AG04449 (cell line): ENCODE measurements at regions not wholly inside any gene's neighbourhood (a gene's known extent, or its start where the extent isn't known, plus 50 kb on each side); places are given as distances from the start of the nearest gene placed in this dataset.
A peak's percentile ranks its signal among the peaks of the same experiment; 100 is the strongest.

Experiments
- CTCF ChIA-PET: fragments of 350-600 bp; formaldehyde crosslinking; extraction: SDS; loops from one replicate; lab custom pipeline; 2021; ENCODE audit warnings: antibody characterized with exemption; lab: Yijun Ruan, JAX
- POLR2A ChIA-PET: fragments of 400-600, 350-600 bp; formaldehyde crosslinking; extraction: SDS; loops from one replicate; lab custom pipeline; 2020; ENCODE audit warnings: antibody characterized with exemption, inconsistent platforms; lab: Yijun Ruan, JAX
- DNase-seq: peaks from one replicate; pipeline ENCODE4 v3.0.0-alpha.2; 2010; ENCODE audit warnings: low read depth, low spot score
- H3K4me3 ChIP-seq: 2 replicates; pipeline ENCODE4 v1.5.1; 2011; ENCODE audit warnings: low read depth, mild to moderate bottlenecking, control low read depth, low read length
- TF ChIP-seq, protein P1 (sequence below): IDR thresholded peaks from one replicate; pipeline ENCODE4 v1.5.1; 2011; ENCODE audit warnings: mild to moderate bottlenecking, moderate library complexity, low read length, control low read depth, inconsistent platforms; ENCODE audit not compliant: insufficient read depth; ENCODE audit errors: missing control alignments

DNA sequence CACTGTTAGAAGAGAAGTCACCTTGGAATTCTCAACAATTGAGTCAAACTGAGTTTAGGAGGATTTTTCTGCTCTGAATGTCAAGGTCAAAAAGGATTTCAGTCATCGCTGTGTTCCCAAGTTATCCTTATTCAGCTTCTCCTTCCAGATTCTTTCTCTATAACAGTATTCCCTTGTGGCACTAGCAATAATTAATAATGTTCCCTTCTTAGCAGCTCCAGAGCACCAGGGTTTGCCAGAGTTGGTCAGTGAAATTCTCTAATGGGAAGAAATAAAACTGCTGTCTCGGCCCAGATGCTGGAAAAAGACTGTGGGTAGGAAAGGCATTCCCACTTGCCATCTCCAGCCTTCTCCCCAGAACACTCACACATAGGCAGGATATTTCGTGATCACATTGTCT lies 836.0 kb upstream of the PIK3C3 start:
- POLR2A ChIA-PET, result no interaction called here
- CTCF ChIA-PET, result no interaction called here
- no peak for DNase-seq
- TF ChIP-seq, protein P1, sequence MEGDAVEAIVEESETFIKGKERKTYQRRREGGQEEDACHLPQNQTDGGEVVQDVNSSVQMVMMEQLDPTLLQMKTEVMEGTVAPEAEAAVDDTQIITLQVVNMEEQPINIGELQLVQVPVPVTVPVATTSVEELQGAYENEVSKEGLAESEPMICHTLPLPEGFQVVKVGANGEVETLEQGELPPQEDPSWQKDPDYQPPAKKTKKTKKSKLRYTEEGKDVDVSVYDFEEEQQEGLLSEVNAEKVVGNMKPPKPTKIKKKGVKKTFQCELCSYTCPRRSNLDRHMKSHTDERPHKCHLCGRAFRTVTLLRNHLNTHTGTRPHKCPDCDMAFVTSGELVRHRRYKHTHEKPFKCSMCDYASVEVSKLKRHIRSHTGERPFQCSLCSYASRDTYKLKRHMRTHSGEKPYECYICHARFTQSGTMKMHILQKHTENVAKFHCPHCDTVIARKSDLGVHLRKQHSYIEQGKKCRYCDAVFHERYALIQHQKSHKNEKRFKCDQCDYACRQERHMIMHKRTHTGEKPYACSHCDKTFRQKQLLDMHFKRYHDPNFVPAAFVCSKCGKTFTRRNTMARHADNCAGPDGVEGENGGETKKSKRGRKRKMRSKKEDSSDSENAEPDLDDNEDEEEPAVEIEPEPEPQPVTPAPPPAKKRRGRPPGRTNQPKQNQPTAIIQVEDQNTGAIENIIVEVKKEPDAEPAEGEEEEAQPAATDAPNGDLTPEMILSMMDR, result no peak
- no peak overlapping the region for H3K4me3 ChIP-seq

DNA sequence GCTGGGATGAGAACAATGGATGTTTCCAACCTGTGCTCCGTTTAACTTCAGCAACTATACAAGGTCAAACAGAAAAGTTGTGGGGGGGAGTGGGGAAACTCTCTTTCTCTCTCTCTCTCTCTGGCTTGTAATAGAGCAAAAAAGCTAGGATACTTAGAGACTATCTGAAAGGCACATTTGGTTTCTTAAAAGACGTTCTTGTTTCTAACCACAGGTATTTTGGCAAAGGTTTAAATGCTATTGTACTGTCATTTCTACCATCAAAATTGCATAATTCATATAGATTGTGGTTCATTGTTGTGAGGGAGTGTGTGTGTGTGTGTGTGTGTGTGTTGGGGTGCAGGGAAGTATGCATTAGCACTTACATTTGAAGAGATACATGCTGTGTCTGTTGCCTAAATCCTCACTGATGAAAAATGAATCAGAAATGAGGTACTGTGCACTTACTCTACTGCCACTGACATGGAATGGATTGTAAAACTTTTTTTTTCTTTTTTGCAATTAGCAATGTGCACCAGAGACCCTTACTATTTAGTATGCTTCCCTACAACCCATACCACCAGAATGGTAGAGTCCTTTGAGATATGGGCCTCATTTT lies 841.0 kb upstream of the PIK3C3 start:
- ChIA-PET POLR2A (no interaction called here), CTCF (interaction anchor here (1.1 kb wide), 1 partner anchor 265 kb away, joined by 3 read pairs; no protein-coding TSS in a partner anchor)
- DNase-seq, result peak; percentile 40
- H3K4me3 ChIP-seq, result no peak overlapping the region
- TF ChIP-seq, protein P1, result no peak

DNA sequence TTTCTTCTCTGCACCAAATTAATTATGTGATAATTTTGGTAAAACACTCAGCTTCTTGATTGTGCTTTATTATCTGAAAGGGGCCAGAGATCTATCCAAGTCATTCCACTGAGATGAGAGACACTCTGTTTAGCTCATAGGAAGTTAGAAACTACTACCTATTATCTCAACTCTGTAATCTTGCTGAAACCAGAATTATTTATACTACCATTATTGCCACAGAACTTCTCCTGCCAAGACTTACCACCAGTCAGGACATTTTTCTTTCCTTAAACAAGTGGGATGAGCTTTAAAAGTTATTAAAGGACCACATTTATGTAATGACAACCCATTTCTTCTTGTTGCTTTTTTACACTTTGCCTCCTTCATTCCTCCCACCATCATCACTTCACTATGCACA lies 855.6 kb upstream of the PIK3C3 start:
- POLR2A ChIA-PET, result no interaction called here
- TF ChIP-seq, protein P1, result no peak
- CTCF ChIA-PET, result interaction anchor here (0.9 kb wide), 1 partner anchor 231 kb away, joined by 3 read pairs; no protein-coding TSS in a partner anchor
- no peak overlapping the region for H3K4me3 ChIP-seq
- DNase-seq, result no peak

DNA sequence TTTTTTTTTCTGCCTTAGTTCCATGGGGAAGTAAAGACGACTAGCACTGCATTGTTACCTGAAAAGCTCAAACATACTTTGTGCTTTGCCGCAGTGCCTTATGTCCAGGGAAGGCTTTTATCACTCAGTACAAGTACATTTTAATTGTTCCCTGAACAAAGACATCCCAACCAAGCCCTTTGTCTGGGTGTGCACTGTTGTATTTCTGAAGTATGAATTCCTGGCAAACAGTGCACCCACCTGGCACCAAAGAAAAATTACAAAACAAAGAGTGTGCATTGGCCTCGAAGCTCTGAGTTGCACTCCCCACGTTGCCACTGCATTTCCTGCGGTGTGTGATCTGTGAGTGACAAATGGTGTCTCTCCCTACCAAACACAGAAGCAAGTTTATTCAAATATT lies 858.5 kb upstream of the PIK3C3 start:
- TF ChIP-seq, protein P1, result peak; percentile 21
- ChIA-PET POLR2A (no interaction called here), CTCF (interaction anchor here (1.0 to 1.4 kb wide), 3 partner anchors 20 to 658 kb away, joined by 3 read pairs; no protein-coding TSS in a partner anchor)
- H3K4me3 ChIP-seq, result no peak overlapping the region
- DNase-seq, result no peak

DNA sequence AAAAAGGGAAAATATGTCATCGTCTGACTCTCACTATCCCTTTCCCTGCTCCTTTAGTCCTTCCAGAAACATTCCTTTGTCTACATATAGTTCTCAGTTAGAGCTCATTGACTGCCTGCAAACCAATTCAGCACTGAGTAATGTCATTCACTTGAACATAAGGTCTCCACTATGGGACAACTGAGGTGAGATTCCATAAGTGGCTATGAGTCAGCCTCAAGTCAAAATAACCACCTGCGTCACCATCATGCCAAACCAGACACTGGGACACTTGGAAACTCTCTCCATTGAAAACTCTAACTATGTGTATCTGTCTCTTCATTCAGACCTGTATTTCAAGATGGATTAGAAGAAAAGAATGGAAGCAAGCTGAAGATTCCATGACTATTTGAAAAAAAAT lies 878.0 kb upstream of the PIK3C3 start:
- no peak for DNase-seq
- H3K4me3 ChIP-seq, result no peak overlapping the region
- POLR2A ChIA-PET, result no interaction called here
- CTCF ChIA-PET, result interaction anchor here (1.2 kb wide), 2 partner anchors 13 to 20 kb away, joined by 3 to 4 read pairs; no protein-coding TSS in a partner anchor
- TF ChIP-seq, protein P1, result no peak

DNA sequence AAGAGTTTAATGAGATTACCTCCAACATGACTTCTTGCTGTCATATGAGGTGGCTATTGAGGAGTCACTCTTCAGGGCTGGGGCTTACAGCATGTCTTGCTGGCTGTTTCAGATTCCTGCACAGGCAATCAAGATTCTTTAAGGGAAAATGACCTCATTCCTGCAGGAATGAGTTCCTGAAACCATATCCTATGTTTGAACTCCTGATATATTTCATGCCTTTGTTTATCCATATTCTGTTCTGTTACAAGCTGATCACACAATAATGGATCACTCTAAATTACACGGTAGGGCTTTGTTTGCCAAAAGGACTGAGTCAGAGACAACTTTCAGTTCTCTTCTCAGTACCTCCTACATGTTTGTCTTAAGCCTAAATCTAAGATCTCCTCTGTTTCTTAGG lies 879.8 kb upstream of the PIK3C3 start:
- ChIA-PET POLR2A (no interaction called here), CTCF (no interaction called here)
- TF ChIP-seq, protein P1, result no peak
- peak; percentile 60 for DNase-seq
- no peak overlapping the region for H3K4me3 ChIP-seq
